AG20443 (cell line): ENCODE measurements at regions not wholly inside any gene's neighbourhood (a gene's known extent, or its start where the extent isn't known, plus 50 kb on each side); places are given as distances from the start of the nearest gene placed in this dataset.
A peak's percentile ranks its signal among the peaks of the same experiment; 100 is the strongest.

Experiments
- DNase-seq: peaks from one replicate; pipeline ENCODE4 v3.0.0; 2012; ENCODE audit warnings: low spot score, mixed read lengths

DNA sequence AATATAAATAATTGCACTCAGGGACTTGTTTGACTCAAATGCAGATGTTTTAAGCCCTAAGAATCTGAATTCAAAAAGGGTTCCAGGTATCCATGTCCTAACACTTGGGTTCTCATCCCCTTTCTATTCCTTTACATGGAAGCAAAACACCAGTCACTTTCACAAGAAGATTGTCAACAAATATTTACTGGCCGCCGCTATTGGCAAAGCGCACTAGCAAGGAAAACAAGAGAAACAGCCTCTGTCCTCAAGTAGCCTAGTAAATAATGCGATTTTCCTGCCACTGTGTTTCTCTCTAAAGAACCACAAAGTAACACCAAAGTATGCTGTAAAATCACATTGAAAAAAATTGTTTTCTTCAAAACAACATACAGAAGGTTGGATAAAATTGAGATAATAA is 66.7 kb upstream of the EZH2 start:
- DNase-seq, result no peak

DNA sequence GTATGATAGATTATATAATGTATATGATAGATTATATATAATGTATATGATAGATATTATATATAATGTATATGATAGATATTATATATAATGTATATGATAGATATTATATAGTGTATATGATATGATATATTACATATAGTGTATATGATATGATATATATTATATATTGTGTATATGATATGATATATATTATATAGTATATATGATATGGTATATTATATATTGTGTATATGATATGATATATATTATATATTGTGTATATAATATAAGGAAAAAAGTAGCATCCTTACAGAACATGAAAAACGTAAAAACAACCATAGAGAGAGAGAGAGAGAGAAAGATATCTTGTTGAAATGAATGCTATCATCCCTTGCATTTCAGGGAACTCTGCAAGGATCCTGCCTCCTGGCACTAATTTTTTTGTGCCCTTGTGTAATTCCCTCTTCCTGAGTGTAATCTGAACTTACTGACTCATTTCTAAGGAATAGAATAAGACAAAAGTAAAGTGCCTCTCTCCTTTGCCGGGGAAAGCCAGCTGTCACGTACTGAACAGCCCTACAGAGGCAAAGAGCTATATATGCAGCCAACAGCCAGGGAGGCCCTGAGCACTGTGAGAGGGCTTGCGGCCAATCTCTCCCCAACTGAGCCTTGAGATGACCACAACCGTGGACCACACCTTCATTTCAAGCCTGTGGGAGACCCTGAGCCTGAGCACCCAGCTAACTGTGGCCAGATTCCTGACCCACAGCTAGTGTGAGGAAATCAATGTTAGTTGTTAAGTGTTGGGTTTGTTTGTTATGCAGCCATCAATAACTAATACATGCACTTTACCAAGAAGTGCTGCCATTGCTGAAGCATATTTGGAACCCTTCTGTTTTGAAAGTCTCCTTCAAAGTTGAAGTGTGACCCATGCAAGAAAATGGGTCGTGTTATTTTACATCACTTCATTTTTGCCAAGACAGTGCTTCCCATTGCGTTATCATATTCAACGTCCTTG is 61.1 kb upstream of the EZH2 start:
- peak; percentile 52 for DNase-seq

DNA sequence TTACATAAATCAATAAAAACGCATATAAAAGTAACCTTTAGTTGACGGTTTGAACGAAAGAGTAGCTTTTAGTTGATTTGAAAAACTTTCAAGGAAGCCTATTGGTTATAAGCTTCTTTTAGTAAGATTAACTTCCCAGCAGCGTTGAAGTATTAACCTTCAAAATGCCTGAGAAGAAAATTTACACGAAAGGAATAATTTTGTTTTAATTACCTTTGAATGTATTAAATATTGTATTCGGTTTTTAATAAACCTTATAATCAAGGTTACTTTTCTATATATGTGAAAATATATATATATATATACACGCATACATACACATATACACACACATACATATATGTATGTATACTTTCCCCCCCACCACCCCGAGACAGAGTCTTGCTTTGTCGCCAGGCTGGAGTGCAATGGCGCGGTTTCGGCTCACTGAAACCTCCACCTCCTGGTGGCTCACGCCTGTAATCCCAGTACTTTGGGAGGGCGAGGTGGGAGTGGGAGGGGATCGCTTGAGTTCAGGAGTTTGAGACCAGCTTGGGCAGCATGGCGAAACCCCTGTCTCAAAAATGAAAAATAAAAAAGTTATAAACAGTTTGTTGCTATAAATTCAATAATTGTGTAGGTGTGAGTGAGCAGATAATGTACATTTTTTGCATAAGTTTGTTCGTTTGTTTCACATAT is 57.6 kb upstream of the EZH2 start:
- DNase-seq, result no peak

DNA sequence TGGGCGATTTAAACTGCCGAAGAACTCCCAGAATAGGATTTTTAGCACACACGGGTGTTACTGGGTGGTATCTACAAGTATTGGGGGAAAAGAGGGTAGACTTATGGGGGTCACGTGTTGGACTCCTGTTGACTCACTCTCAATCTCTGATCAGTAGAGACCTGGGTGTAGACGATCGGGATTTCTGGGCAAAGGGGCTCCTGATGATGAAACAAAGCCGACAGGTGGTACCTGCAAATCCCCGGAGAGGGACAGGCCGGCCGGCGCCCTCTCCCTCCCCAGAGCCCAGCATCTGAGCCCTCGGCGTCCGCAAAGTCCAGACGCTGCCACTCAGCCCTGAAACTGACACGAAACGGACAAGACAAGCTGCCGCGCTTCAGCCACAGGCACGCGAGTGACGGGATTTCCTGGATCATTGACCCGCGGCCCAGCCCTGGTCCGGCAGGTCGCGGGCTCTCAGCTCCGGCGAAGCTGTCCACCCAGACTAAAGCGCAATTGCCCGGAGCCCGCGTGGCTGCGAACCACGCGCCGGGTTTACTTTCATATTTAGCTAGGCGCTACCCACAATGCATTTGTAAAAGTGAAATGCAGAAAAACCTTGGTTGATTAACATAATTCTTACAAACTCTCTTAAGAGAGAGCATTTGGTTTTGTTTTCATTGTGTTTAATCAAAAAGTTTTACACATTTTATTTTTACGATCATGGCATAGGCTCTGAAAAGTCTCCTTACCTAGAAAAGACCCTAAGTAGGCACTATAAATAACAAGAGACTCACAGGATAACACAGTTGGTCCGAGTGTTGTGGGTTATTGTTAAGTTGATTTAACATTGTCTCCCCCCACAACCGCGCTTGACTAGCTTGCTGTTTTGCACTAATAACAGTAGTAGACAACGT is 56.9 kb upstream of the EZH2 start:
- peak; percentile 92 for DNase-seq

DNA sequence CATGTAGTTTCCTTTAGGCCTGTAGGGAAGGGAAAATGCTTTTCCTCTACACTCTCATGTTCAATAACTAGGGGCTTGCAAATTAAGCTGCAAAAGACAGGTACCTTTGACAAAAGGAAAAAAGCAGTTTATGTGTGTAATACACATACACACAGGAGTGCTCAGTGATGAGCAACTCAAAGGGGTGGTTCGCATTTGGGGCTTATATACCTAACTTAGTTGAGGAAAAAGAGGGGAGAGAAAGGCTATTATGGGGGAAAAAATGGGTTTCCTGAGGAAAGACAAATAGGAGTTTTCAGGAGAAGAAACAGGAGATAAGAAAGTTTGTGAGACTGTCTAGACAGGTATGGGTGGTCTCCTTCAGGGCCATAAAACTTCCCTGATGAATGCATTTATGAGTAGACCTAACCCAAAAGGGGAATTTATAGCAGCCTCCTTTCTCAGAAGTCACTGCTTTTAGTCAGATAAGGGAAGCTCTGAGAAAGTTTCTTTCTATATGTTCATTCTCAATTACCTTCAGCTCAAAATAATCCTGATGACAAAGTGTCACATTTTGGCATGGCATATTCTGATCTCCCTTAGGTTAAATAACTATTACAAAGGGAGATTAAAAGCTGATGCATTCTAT is 55.2 kb upstream of the EZH2 start:
- no peak for DNase-seq

DNA sequence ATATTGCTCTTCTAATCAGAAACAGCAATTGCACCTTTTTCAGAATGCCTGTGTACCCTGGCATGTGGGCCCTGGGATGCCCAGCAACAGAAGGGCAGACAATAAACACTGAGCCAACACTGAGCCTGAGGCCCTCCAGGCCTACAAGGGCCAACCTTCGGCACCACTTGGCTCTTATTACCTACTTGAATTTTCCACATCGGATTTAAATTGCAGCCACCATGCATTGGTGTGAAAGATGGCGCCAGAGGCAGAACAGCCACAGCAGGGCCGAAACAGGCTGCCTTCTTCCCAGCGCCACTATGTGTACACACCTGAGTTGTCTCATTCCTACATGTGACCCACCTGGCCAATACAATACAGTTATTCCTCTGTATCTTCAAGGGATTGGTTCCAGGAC is 51.4 kb upstream of the EZH2 start:
- DNase-seq, result no peak
